SK-N-SH (cell line): ENCODE measurements at regions not wholly inside any gene's neighbourhood (a gene's known extent, or its start where the extent isn't known, plus 50 kb on each side); places are given as distances from the start of the nearest gene placed in this dataset.

Experiments
- CTCF ChIP-seq: fragments of 200-600 bp; sonication (generic); IDR thresholded peaks from 2 replicates; pipeline ENCODE4 v1.6.1; 2017; ENCODE audit warnings: antibody characterized with exemption, mild to moderate bottlenecking, moderate library complexity
- FOXM1 ChIP-seq: IDR thresholded peaks from 2 replicates; pipeline ENCODE4 v1.4.0; 2012; ENCODE audit warnings: low read depth, mild to moderate bottlenecking
- NRF1 ChIP-seq: IDR thresholded peaks from 2 replicates; pipeline ENCODE4 v1.6.1; 2012; ENCODE audit warnings: low read depth, mild to moderate bottlenecking, low read length
- POLR2AphosphoS5 ChIP-seq: IDR thresholded peaks from 2 replicates; pipeline ENCODE4 v1.6.1; 2012; ENCODE audit warnings: low read depth, low read length
- YY1 ChIP-seq: IDR thresholded peaks from 2 replicates; pipeline ENCODE4 v1.4.0; 2012; ENCODE audit warnings: low read depth, mild to moderate bottlenecking
- TF ChIP-seq, protein P1 (sequence below): fragments of 150-350 bp; IDR thresholded peaks from 2 replicates; pipeline ENCODE4 v1.6.1; 2017; ENCODE audit warnings: antibody characterized with exemption, low read length, low read depth, borderline replicate concordance
- TF ChIP-seq, protein P2 (sequence below): IDR thresholded peaks from 2 replicates; pipeline ENCODE4 v1.6.1; 2012; ENCODE audit warnings: mild to moderate bottlenecking, low read depth, low read length, moderate library complexity

GRCh38 chr21:17428980-17429379, 83.9 kb upstream of the CXADR start:
- TF ChIP-seq CTCF (no peak), FOXM1 (no peak), NRF1 (no peak), YY1 (no peak), POLR2AphosphoS5 (no peak)
- TF ChIP-seq, protein P1, sequence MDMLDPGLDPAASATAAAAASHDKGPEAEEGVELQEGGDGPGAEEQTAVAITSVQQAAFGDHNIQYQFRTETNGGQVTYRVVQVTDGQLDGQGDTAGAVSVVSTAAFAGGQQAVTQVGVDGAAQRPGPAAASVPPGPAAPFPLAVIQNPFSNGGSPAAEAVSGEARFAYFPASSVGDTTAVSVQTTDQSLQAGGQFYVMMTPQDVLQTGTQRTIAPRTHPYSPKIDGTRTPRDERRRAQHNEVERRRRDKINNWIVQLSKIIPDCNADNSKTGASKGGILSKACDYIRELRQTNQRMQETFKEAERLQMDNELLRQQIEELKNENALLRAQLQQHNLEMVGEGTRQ, result no peak
- TF ChIP-seq, protein P2, sequence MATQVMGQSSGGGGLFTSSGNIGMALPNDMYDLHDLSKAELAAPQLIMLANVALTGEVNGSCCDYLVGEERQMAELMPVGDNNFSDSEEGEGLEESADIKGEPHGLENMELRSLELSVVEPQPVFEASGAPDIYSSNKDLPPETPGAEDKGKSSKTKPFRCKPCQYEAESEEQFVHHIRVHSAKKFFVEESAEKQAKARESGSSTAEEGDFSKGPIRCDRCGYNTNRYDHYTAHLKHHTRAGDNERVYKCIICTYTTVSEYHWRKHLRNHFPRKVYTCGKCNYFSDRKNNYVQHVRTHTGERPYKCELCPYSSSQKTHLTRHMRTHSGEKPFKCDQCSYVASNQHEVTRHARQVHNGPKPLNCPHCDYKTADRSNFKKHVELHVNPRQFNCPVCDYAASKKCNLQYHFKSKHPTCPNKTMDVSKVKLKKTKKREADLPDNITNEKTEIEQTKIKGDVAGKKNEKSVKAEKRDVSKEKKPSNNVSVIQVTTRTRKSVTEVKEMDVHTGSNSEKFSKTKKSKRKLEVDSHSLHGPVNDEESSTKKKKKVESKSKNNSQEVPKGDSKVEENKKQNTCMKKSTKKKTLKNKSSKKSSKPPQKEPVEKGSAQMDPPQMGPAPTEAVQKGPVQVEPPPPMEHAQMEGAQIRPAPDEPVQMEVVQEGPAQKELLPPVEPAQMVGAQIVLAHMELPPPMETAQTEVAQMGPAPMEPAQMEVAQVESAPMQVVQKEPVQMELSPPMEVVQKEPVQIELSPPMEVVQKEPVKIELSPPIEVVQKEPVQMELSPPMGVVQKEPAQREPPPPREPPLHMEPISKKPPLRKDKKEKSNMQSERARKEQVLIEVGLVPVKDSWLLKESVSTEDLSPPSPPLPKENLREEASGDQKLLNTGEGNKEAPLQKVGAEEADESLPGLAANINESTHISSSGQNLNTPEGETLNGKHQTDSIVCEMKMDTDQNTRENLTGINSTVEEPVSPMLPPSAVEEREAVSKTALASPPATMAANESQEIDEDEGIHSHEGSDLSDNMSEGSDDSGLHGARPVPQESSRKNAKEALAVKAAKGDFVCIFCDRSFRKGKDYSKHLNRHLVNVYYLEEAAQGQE, result no peak
